Muscle of leg (tissue), 3 donors: ENCODE measurements at regions not wholly inside any gene's neighbourhood (a gene's known extent, or its start where the extent isn't known, plus 50 kb on each side); places are given as distances from the start of the nearest gene placed in this dataset.

Experiments used
- DNase-seq: peaks from one replicate; pipeline ENCODE4 v3.0.0; 2013
- H3K27ac ChIP-seq: one replicate; pipeline ENCODE4 v1.5.1; 2013; ENCODE audit warnings: mild to moderate bottlenecking, low read length, control low read depth
- H3K27me3 ChIP-seq: one replicate; pipeline ENCODE4 v1.6.1; 2013; ENCODE audit warnings: low read length; ENCODE audit not compliant: control insufficient read depth, insufficient read depth
- H3K36me3 ChIP-seq: one replicate; pipeline ENCODE4 v1.6.1; 2013; ENCODE audit warnings: low read length; ENCODE audit not compliant: control insufficient read depth, insufficient read depth
- H3K4me1 ChIP-seq: one replicate; pipeline ENCODE4 v1.6.1; 2013; ENCODE audit warnings: low read length; ENCODE audit not compliant: control insufficient read depth, insufficient read depth
- H3K4me3 ChIP-seq: one replicate; pipeline ENCODE4 v1.5.1; 2013; ENCODE audit warnings: low read length, control low read depth
- H3K9me3 ChIP-seq: replicated peaks from 2 replicates; pipeline ENCODE4 v1.6.1; 2013; ENCODE audit warnings: low read depth, low read length; ENCODE audit not compliant: control insufficient read depth
- WGBS: methylation state at CpG from one replicate; pipeline ENCODE4 v1.1.5; 2013; ENCODE audit warnings: missing lambda C conversion rate; ENCODE audit not compliant: insufficient coverage; 5-methylcytosine and 5-hydroxymethylcytosine counted together

GRCh38 chr12:98208816-98209215 is 306.6 kb upstream of the TMPO start:
- Histone ChIP-seq H3K27me3 (no peaks in the 10 kb centered on the region), H3K36me3 (no peaks in the 10 kb centered on the region), H3K4me3 (no peak overlapping the region), H3K4me1 (no peaks in the 10 kb centered on the region), H3K9me3 (no peaks in the 10 kb centered on the region), H3K27ac (no peak overlapping the region)
- 63% methylated on average over 5 of the region's 7 CpGs for WGBS
- no peak for DNase-seq

GRCh38 chr12:98211909-98212695 is 303.3 kb upstream of the TMPO start:
- no peak for DNase-seq
- Histone ChIP-seq H3K27me3 (no peaks in the 10 kb centered on the region), H3K4me1 (no peaks in the 10 kb centered on the region), H3K27ac (no peak overlapping the region), H3K9me3 (no peaks in the 10 kb centered on the region), H3K4me3 (no peak overlapping the region), H3K36me3 (no peaks in the 10 kb centered on the region)
- whole genome bisulfite sequencing: 76% methylated on average over 7 of the region's 8 CpGs

- no peaks in the 10 kb centered on the region for H3K27me3 ChIP-seq
- no peak overlapping the region for H3K4me3 ChIP-seq
- no peak overlapping the region for H3K27ac ChIP-seq
- H3K36me3 ChIP-seq: no peaks in the 10 kb centered on the region
- no peak for DNase-seq
- WGBS: 55% methylated on average over 2 of the region's 6 CpGs
- H3K4me1 ChIP-seq: no peaks in the 10 kb centered on the region
- no peaks in the 10 kb centered on the region for H3K9me3 ChIP-seq
Observed at GRCh38 chr12:98213556-98213955, 301.8 kb upstream of the TMPO start.

- H3K9me3 ChIP-seq: no peaks in the 10 kb centered on the region
- H3K27ac ChIP-seq: no peak overlapping the region
- DNase-seq: no peak
- no peaks in the 10 kb centered on the region for H3K27me3 ChIP-seq
- WGBS: no CpG with 5 or more reads among the region's 1 CpG
- no peak overlapping the region for H3K4me3 ChIP-seq
- H3K36me3 ChIP-seq: no peaks in the 10 kb centered on the region
- no peaks in the 10 kb centered on the region for H3K4me1 ChIP-seq
Observed at GRCh38 chr12:98217257-98217656, 298.1 kb upstream of the TMPO start.

GRCh38 chr12:98220636-98221035 is 294.8 kb upstream of the TMPO start:
- Histone ChIP-seq H3K27me3 (no peaks in the 10 kb centered on the region), H3K4me1 (no peaks in the 10 kb centered on the region), H3K4me3 (no peak overlapping the region), H3K27ac (no peak overlapping the region), H3K9me3 (no peaks in the 10 kb centered on the region), H3K36me3 (no peaks in the 10 kb centered on the region)
- no peak for DNase-seq
- WGBS: 48% methylated on average over 2 of the region's 2 CpGs

GRCh38 chr12:98221243-98221808 is 294.1 kb upstream of the TMPO start:
- Histone ChIP-seq H3K4me3 (no peak overlapping the region), H3K4me1 (no peaks in the 10 kb centered on the region), H3K27me3 (no peaks in the 10 kb centered on the region), H3K36me3 (no peaks in the 10 kb centered on the region), H3K27ac (no peak overlapping the region), H3K9me3 (no peaks in the 10 kb centered on the region)
- WGBS: 53% methylated on average over 2 of the region's 8 CpGs
- no peak for DNase-seq

- WGBS: 43% methylated on average over 1 of the region's 2 CpGs
- DNase-seq: peak; percentile 15
- Histone ChIP-seq H3K36me3 (no peaks in the 10 kb centered on the region), H3K27me3 (no peaks in the 10 kb centered on the region), H3K27ac (no peak overlapping the region), H3K4me3 (no peak overlapping the region), H3K4me1 (no peaks in the 10 kb centered on the region), H3K9me3 (no peaks in the 10 kb centered on the region)
Observed at GRCh38 chr12:98222135-98222534, 293.3 kb upstream of the TMPO start.

GRCh38 chr12:98224584-98225221 is 290.7 kb upstream of the TMPO start:
- peak; percentile 26 for DNase-seq
- Histone ChIP-seq H3K27ac (no peak overlapping the region), H3K36me3 (no peaks in the 10 kb centered on the region), H3K27me3 (no peaks in the 10 kb centered on the region), H3K9me3 (no peaks in the 10 kb centered on the region), H3K4me3 (no peak overlapping the region), H3K4me1 (no peaks in the 10 kb centered on the region)
- WGBS: 31% methylated on average over 1 of the region's 5 CpGs

DNA sequence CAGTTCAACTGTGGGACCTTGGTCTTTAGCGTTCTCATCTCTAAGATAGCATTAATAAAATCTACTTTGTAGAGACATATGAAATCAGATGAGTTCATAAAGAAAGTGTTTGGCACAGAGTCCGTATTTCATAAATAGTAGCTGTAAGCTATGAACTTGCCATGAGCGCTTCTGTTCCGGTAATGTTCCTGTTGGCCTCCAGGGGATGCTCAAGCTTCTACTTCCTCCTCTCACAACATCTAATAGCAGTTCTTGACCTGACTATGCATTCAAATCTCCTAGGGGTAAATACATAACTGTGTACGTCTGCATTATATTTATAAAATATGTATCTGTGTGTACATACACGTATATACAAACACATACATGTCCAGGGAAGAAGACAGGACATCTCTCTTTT is 288.2 kb upstream of the TMPO start:
- WGBS: no CpG with 5 or more reads among the region's 6 CpGs
- peak; percentile 21 for DNase-seq
- Histone ChIP-seq H3K4me1 (no peaks in the 10 kb centered on the region), H3K36me3 (no peaks in the 10 kb centered on the region), H3K27ac (no peak overlapping the region), H3K9me3 (no peaks in the 10 kb centered on the region), H3K27me3 (no peaks in the 10 kb centered on the region), H3K4me3 (no peak overlapping the region)

GRCh38 chr12:98228683-98229539 is 286.5 kb upstream of the TMPO start:
- no peak for DNase-seq
- Histone ChIP-seq H3K4me1 (no peaks in the 10 kb centered on the region), H3K9me3 (no peaks in the 10 kb centered on the region), H3K36me3 (no peaks in the 10 kb centered on the region), H3K27me3 (no peaks in the 10 kb centered on the region), H3K4me3 (no peak overlapping the region), H3K27ac (no peak overlapping the region)
- WGBS: 80% methylated on average over 2 of the region's 8 CpGs
